Small intestine (tissue), 7 donors: ENCODE measurements at regions not wholly inside any gene's neighbourhood (a gene's known extent, or its start where the extent isn't known, plus 50 kb on each side); places are given as distances from the start of the nearest gene placed in this dataset.

Source experiments
- DNase-seq, 2 donors: peaks; one replicate each; pipeline versions ENCODE4 v3.0.0 to v3.0.0-alpha.2; 2013
- FAIRE-seq: peaks from 2 replicates; lab custom pipeline; 2012; peaks lifted over from hg19 to GRCh38; lab: Jason Lieb, UNC
- H3K27ac ChIP-seq, 3 donors: one replicate each; pipeline ENCODE4 v1.5.1; 2013; ENCODE audit warnings: low read length in 2 of 3, mild to moderate bottlenecking in 2 of 3, control low read depth in 1 of 3, inconsistent platforms in 1 of 3, low read depth in 1 of 3, moderate library complexity in 1 of 3
- H3K27me3 ChIP-seq, 3 donors: one replicate each; pipeline ENCODE4 v1.6.1; 2013; ENCODE audit warnings: low read length in 3 of 3, inconsistent platforms in 1 of 3; ENCODE audit not compliant: control insufficient read depth in 3 of 3, insufficient read depth in 3 of 3
- H3K36me3 ChIP-seq, 3 donors: one replicate each; pipeline ENCODE4 v1.6.1; 2013; ENCODE audit warnings: low read length in 3 of 3, inconsistent platforms in 1 of 3, low read depth in 1 of 3, mild to moderate bottlenecking in 1 of 3, moderate library complexity in 1 of 3; ENCODE audit not compliant: control insufficient read depth in 3 of 3, insufficient read depth in 2 of 3
- H3K4me1 ChIP-seq, 3 donors: one replicate each; pipeline ENCODE4 v1.6.1; 2013; ENCODE audit warnings: low read length in 2 of 3, inconsistent platforms in 1 of 3, low read depth in 1 of 3, mild to moderate bottlenecking in 1 of 3, moderate library complexity in 1 of 3; ENCODE audit not compliant: control insufficient read depth in 3 of 3, insufficient read depth in 2 of 3
- H3K4me3 ChIP-seq, 3 donors: one replicate each; pipeline ENCODE4 v1.5.1; 2013; ENCODE audit warnings: low read length in 3 of 3, control low read depth in 1 of 3, inconsistent platforms in 1 of 3, low read depth in 1 of 3, mild to moderate bottlenecking in 1 of 3, moderate library complexity in 1 of 3
- H3K9me3 ChIP-seq, 2 donors: one replicate each; pipeline ENCODE4 v1.6.1; 2013; ENCODE audit warnings: low read depth in 1 of 2, low read length in 1 of 2; ENCODE audit not compliant: control insufficient read depth in 2 of 2, insufficient read depth in 1 of 2
- whole genome bisulfite sequencing, 3 donors: extraction: QIAGEN DNeasy Blood & Tissue Kit; methylation state at CpG; one replicate each; pipeline ENCODE4 v1.1.7; 2013; 5-methylcytosine and 5-hydroxymethylcytosine counted together
- donor health status: healthy with polysubstance abuse.
- donor health status: control.
- donor health status: control.
- donor health status: Bipolar disorder and iron deficiency.
- donor health status: healthy.

- Histone ChIP-seq H3K4me1 (no peaks in the 10 kb centered on the region), H3K27me3 (no peaks in the 10 kb centered on the region), H3K9me3 (peaks cover 0 to 9% of the 10 kb centered on the region in 2 donors), H3K4me3 (no peak overlapping the region), H3K27ac (no peak overlapping the region), H3K36me3 (no peaks in the 10 kb centered on the region)
- DNase-seq (no peak), FAIRE-seq (no peak)
Measured at GRCh38 chr20:12455148-12455547, 537.5 kb downstream of the BTBD3 start.

- H3K4me3 ChIP-seq, result no peak overlapping the region
Measured at GRCh38 chr20:12458241-12458640, 540.5 kb downstream of the BTBD3 start.

GRCh38 chr20:12464036-12464435 lies 544.7 kb upstream of the SPTLC3 start:
- no peaks in the 10 kb centered on the region for H3K4me1 ChIP-seq
- no peak overlapping the region for H3K27ac ChIP-seq
- DNase-seq (no peak), FAIRE-seq (no peak)
- WGBS, 3 donors, result 60 to 82% (median 66%) methylated on average over 3 of the region's 3 CpGs
- H3K27me3 ChIP-seq, result no peaks in the 10 kb centered on the region
- H3K36me3 ChIP-seq, result no peaks in the 10 kb centered on the region
- no peak overlapping the region for H3K4me3 ChIP-seq
- no peaks in the 10 kb centered on the region for H3K9me3 ChIP-seq

More at GRCh38 chr20:12458241-12458640, 540.5 kb downstream of the BTBD3 start:
- Histone ChIP-seq H3K27me3 (no peaks in the 10 kb centered on the region), H3K27ac (no peak overlapping the region), H3K9me3 (no peaks in the 10 kb centered on the region), H3K36me3 (no peaks in the 10 kb centered on the region), H3K4me1 (no peaks in the 10 kb centered on the region)
- no peak for DNase-seq
- FAIRE-seq, result no peak

GRCh38 chr20:12466915-12467314 lies 541.9 kb upstream of the SPTLC3 start:
- DNase-seq, result no peak
- no peaks in the 10 kb centered on the region for H3K4me1 ChIP-seq
- no peak for FAIRE-seq
- 53 to 82% (median 73%) methylated on average over 2 of the region's 2 CpGs for WGBS, 3 donors
- H3K36me3 ChIP-seq, result no peaks in the 10 kb centered on the region
- H3K4me3 ChIP-seq, result no peak overlapping the region
- H3K27ac ChIP-seq, result no peak overlapping the region
- peaks cover 0 to 2% of the 10 kb centered on the region in 2 donors for H3K9me3 ChIP-seq
- no peaks in the 10 kb centered on the region for H3K27me3 ChIP-seq

- WGBS, 3 donors, result 60 to 69% (median 67%) methylated on average over 4 of the region's 4 CpGs
- Histone ChIP-seq H3K27me3 (no peaks in the 10 kb centered on the region), H3K36me3 (no peaks in the 10 kb centered on the region), H3K4me1 (no peaks in the 10 kb centered on the region), H3K27ac (no peak overlapping the region), H3K9me3 (peaks cover 0 to 2% of the 10 kb centered on the region in 2 donors), H3K4me3 (no peak overlapping the region)
- no peak for FAIRE-seq
- DNase-seq, result no peak
Measured at GRCh38 chr20:12467758-12468157, 541.0 kb upstream of the SPTLC3 start.

- DNase-seq (no peak), FAIRE-seq (no peak)
- Histone ChIP-seq H3K36me3 (no peaks in the 10 kb centered on the region), H3K27me3 (no peaks in the 10 kb centered on the region), H3K9me3 (no peaks in the 10 kb centered on the region), H3K4me3 (no peak overlapping the region), H3K27ac (no peak overlapping the region), H3K4me1 (no peaks in the 10 kb centered on the region)
- WGBS, 3 donors, result 82 to 100% (median 94%) methylated on average over 2 of the region's 2 CpGs
Measured at GRCh38 chr20:12482661-12483060, 526.1 kb upstream of the SPTLC3 start.

GRCh38 chr20:12502443-12502842 lies 506.3 kb upstream of the SPTLC3 start:
- H3K27ac ChIP-seq, result no peak overlapping the region
- no peak for DNase-seq
- 41 to 81% (median 53%) methylated on average over 2 of the region's 2 CpGs for WGBS, 3 donors
- H3K4me3 ChIP-seq, result no peak overlapping the region
- H3K27me3 ChIP-seq, result no peaks in the 10 kb centered on the region
- H3K9me3 ChIP-seq, result peaks cover 0 to 2% of the 10 kb centered on the region in 2 donors
- no peak for FAIRE-seq
- H3K4me1 ChIP-seq, result no peaks in the 10 kb centered on the region
- no peaks in the 10 kb centered on the region for H3K36me3 ChIP-seq

GRCh38 chr20:12504779-12505178 lies 504.0 kb upstream of the SPTLC3 start:
- no peaks in the 10 kb centered on the region for H3K4me1 ChIP-seq

GRCh38 chr20:12511499-12511898 lies 497.3 kb upstream of the SPTLC3 start:
- Histone ChIP-seq H3K27me3 (no peaks in the 10 kb centered on the region), H3K36me3 (no peaks in the 10 kb centered on the region), H3K4me3 (no peak overlapping the region), H3K4me1 (no peaks in the 10 kb centered on the region), H3K27ac (no peak overlapping the region), H3K9me3 (no peaks in the 10 kb centered on the region)
- WGBS, 3 donors, result 81 to 83% (median 82%) methylated on average over 3 of the region's 3 CpGs
- FAIRE-seq (no peak), DNase-seq (no peak)

More at GRCh38 chr20:12504779-12505178, 504.0 kb upstream of the SPTLC3 start:
- H3K4me3 ChIP-seq, result no peak overlapping the region
- FAIRE-seq (no peak), DNase-seq (no peak)
- H3K27ac ChIP-seq, result no peak overlapping the region
- H3K27me3 ChIP-seq, result no peaks in the 10 kb centered on the region
- WGBS, 3 donors, result 71 to 86% (median 81%) methylated on average over 1 of the region's 1 CpG
- H3K9me3 ChIP-seq, result no peaks in the 10 kb centered on the region
- H3K36me3 ChIP-seq, result no peaks in the 10 kb centered on the region
